Body of pancreas (tissue), 4 donors: ENCODE measurements at regions not wholly inside any gene's neighbourhood (a gene's known extent, or its start where the extent isn't known, plus 50 kb on each side); places are given as distances from the start of the nearest gene placed in this dataset.

Experiments used
- CTCF ChIP-seq, 7 experiments: fragments of 450-650 bp in 4 of 7; fragments of 200-600 bp in 3 of 7; sonication (generic) in 3 of 7; IDR thresholded peaks; one replicate each; pipeline ENCODE4 v1.5.1; 2016 to 2019; ENCODE audit warnings: antibody characterized with exemption in 7 of 7
- POLR2A ChIP-seq, 3 donors: fragments of 450-650 bp; IDR thresholded peaks; one replicate each; pipeline ENCODE4 v1.6.1; 2016; ENCODE audit warnings: antibody characterized with exemption in 3 of 3, mild to moderate bottlenecking in 2 of 3

GRCh38 chr11:28956446-28956845 is 848.3 kb downstream of the METTL15 start:
- TF ChIP-seq CTCF (IDR thresholded peaks at IDR 0.05) (no peak), POLR2A (IDR thresholded peaks at IDR 0.05) (no peak)
